ENCODE measurements at regions not wholly inside any gene's neighbourhood (a gene's known extent, or its start where the extent isn't known, plus 50 kb on each side); places are given as distances from the start of the nearest gene placed in this dataset.
"Not testable (repeated sequence)": the region's sequence is repeated elsewhere in the genome, so short reads cannot be mapped to it uniquely, and the experiment has no call there.

GRCh38 chr3:192066253-192066652 is 605.3 kb downstream of the PYDC2 start:
- WGBS (ENCODE audit: insufficient coverage, insufficient read length): no CpG with 5 or more reads among the region's 14 CpGs
- not testable (repeated sequence) for H3K9me3 ChIP-seq (ENCODE audit: control insufficient read depth, insufficient read depth, low read length); H3K27me3 ChIP-seq (ENCODE audit: control insufficient read depth, insufficient read depth, low read length); H3K4me1 ChIP-seq (ENCODE audit: control insufficient read depth, insufficient read depth, low read length); H3K4me3 ChIP-seq (ENCODE audit: low read length); H3K27ac ChIP-seq (ENCODE audit: low read length); H3K36me3 ChIP-seq (ENCODE audit: control insufficient read depth, insufficient read depth, low read length); DNase-seq (ENCODE audit: low read depth, low spot score)

GRCh38 chr3:192068464-192069254 is 607.7 kb downstream of the PYDC2 start:
- no peaks in the 10 kb centered on the region for H3K9me3 ChIP-seq (ENCODE audit: control insufficient read depth, insufficient read depth, low read length)
- no peaks in the 10 kb centered on the region for H3K36me3 ChIP-seq (ENCODE audit: control insufficient read depth, insufficient read depth, low read length)
- no peak for DNase-seq (ENCODE audit: low read depth, low spot score)
- H3K4me1 ChIP-seq (ENCODE audit: control insufficient read depth, insufficient read depth, low read length): peaks cover 1% of the 10 kb centered on the region; the same call in 1 of the 2 replicates
- no peak overlapping the region for H3K27ac ChIP-seq (ENCODE audit: low read length)
- no CpG with 5 or more reads among the region's 3 CpGs for WGBS (ENCODE audit: insufficient coverage, insufficient read length)
- no peaks in the 10 kb centered on the region; the same call in 1 of the 2 replicates for H3K27me3 ChIP-seq (ENCODE audit: control insufficient read depth, insufficient read depth, low read length)
- H3K4me3 ChIP-seq (ENCODE audit: low read length): no peak overlapping the region

GRCh38 chr3:192077795-192078497 is 617.0 kb downstream of the PYDC2 start:
- no peaks in the 10 kb centered on the region for H3K27me3 ChIP-seq (ENCODE audit: control insufficient read depth, insufficient read depth, low read length)
- WGBS (ENCODE audit: insufficient coverage, insufficient read length): no CpG with 5 or more reads among the region's 5 CpGs
- DNase-seq (ENCODE audit: low read depth, low spot score): no peak

GRCh38 chr3:192079098-192079497 is 618.1 kb downstream of the PYDC2 start:
- Histone ChIP-seq H3K9me3 (ENCODE audit: control insufficient read depth, insufficient read depth, low read length) (no peaks in the 10 kb centered on the region), H3K4me3 (ENCODE audit: low read length) (no peak overlapping the region), H3K27ac (ENCODE audit: low read length) (no peak overlapping the region), H3K4me1 (ENCODE audit: control insufficient read depth, insufficient read depth, low read length) (peaks cover 2% of the 10 kb centered on the region; the same call in 1 of the 2 replicates), H3K36me3 (ENCODE audit: control insufficient read depth, insufficient read depth, low read length) (no peaks in the 10 kb centered on the region), H3K27me3 (ENCODE audit: control insufficient read depth, insufficient read depth, low read length) (no peaks in the 10 kb centered on the region)
- WGBS (ENCODE audit: insufficient coverage, insufficient read length): no CpG with 5 or more reads among the region's 1 CpG
- no peak for DNase-seq (ENCODE audit: low read depth, low spot score)

More at GRCh38 chr3:192077795-192078497, 617.0 kb downstream of the PYDC2 start:
- Histone ChIP-seq H3K27ac (ENCODE audit: low read length) (no peak overlapping the region), H3K9me3 (ENCODE audit: control insufficient read depth, insufficient read depth, low read length) (no peaks in the 10 kb centered on the region), H3K4me3 (ENCODE audit: low read length) (no peak overlapping the region), H3K36me3 (ENCODE audit: control insufficient read depth, insufficient read depth, low read length) (no peaks in the 10 kb centered on the region), H3K4me1 (ENCODE audit: control insufficient read depth, insufficient read depth, low read length) (peaks cover 2% of the 10 kb centered on the region; the same call in 1 of the 2 replicates)

DNA sequence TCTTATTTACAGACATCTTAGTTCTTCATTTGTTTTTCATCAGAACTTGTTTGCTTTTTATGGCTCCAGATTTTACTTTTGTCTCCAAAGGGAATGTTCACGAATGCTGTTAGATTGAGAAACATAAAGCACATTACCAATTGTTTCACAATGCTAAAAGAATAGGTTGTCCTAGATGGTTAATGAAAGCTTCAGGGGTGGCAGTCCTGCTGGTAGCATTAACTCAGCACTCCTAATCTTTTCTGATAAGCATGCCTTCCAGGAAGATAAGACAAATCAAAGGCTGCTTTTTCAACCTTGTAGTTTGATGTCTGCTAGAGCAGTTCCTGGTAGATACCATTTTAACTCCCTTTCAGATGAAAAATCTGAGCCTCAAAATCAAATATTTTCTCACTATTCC is 619.4 kb downstream of the PYDC2 start:
- no CpG with 5 or more reads among the region's 1 CpG for WGBS (ENCODE audit: insufficient coverage, insufficient read length)
- Histone ChIP-seq H3K9me3 (ENCODE audit: control insufficient read depth, insufficient read depth, low read length) (no peaks in the 10 kb centered on the region), H3K36me3 (ENCODE audit: control insufficient read depth, insufficient read depth, low read length) (no peaks in the 10 kb centered on the region), H3K27ac (ENCODE audit: low read length) (no peak overlapping the region), H3K27me3 (ENCODE audit: control insufficient read depth, insufficient read depth, low read length) (no peaks in the 10 kb centered on the region), H3K4me1 (ENCODE audit: control insufficient read depth, insufficient read depth, low read length) (peaks cover 2% of the 10 kb centered on the region; the same call in 1 of the 2 replicates), H3K4me3 (ENCODE audit: low read length) (no peak overlapping the region)
- no peak for DNase-seq (ENCODE audit: low read depth, low spot score)

- Histone ChIP-seq H3K27ac (ENCODE audit: low read length) (no peak overlapping the region), H3K9me3 (ENCODE audit: control insufficient read depth, insufficient read depth, low read length) (no peaks in the 10 kb centered on the region), H3K4me3 (ENCODE audit: low read length) (no peak overlapping the region), H3K4me1 (ENCODE audit: control insufficient read depth, insufficient read depth, low read length) (peaks cover 2% of the 10 kb centered on the region; the same call in 1 of the 2 replicates), H3K27me3 (ENCODE audit: control insufficient read depth, insufficient read depth, low read length) (no peaks in the 10 kb centered on the region), H3K36me3 (ENCODE audit: control insufficient read depth, insufficient read depth, low read length) (no peaks in the 10 kb centered on the region)
- no CpG with 5 or more reads among the region's 5 CpGs for WGBS (ENCODE audit: insufficient coverage, insufficient read length)
- DNase-seq (ENCODE audit: low read depth, low spot score): no peak
These were observed 622.0 kb downstream of the PYDC2 start for GRCh38 chr3:192082730-192083660.
